ENCODE measurements at regions not wholly inside any gene's neighbourhood (a gene's known extent, or its start where the extent isn't known, plus 50 kb on each side); places are given as distances from the start of the nearest gene placed in this dataset.

DNA sequence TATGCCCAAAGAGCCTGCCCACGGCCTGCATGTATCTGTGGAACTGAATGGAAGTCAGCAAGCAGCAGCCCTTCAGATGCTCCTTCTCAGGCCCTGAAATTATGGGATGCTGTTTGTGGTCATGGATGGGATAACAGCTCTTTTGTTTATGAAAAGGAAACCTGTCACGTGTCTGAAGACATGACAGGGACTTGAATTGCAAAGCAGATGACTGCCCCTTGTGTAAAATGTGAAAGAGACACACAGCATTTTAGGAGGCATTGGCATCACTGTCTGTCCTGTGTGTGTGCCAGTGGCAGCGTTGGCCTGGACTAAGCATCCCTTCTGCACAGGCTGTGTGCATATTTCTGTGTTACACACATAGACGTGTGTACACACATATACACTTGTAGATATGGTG lies 192.1 kb downstream of the VRK1 start:
- Histone ChIP-seq H3K27ac (ENCODE audit: low read depth, low read length) (no peak overlapping the region), H3K27me3 (ENCODE audit: control insufficient read depth, insufficient read depth, low read length) (no peaks in the 10 kb centered on the region), H3K4me3 (ENCODE audit: low read depth, low read length) (no peak overlapping the region), H3K9me3 (ENCODE audit: control insufficient read depth, insufficient read depth, low read length) (peaks cover 17% of the 10 kb centered on the region; the same call in 1 of the 2 replicates)
- TF ChIP-seq, protein P1, sequence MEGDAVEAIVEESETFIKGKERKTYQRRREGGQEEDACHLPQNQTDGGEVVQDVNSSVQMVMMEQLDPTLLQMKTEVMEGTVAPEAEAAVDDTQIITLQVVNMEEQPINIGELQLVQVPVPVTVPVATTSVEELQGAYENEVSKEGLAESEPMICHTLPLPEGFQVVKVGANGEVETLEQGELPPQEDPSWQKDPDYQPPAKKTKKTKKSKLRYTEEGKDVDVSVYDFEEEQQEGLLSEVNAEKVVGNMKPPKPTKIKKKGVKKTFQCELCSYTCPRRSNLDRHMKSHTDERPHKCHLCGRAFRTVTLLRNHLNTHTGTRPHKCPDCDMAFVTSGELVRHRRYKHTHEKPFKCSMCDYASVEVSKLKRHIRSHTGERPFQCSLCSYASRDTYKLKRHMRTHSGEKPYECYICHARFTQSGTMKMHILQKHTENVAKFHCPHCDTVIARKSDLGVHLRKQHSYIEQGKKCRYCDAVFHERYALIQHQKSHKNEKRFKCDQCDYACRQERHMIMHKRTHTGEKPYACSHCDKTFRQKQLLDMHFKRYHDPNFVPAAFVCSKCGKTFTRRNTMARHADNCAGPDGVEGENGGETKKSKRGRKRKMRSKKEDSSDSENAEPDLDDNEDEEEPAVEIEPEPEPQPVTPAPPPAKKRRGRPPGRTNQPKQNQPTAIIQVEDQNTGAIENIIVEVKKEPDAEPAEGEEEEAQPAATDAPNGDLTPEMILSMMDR (IDR thresholded peaks at IDR 0.05; ENCODE audit: low read depth, low read length), result no peak
- POLR2A ChIA-PET, result no interaction called here
- CTCF ChIA-PET, result no interaction called here
- DNase-seq (ENCODE audit: low read depth, low spot score), result no peak

DNA sequence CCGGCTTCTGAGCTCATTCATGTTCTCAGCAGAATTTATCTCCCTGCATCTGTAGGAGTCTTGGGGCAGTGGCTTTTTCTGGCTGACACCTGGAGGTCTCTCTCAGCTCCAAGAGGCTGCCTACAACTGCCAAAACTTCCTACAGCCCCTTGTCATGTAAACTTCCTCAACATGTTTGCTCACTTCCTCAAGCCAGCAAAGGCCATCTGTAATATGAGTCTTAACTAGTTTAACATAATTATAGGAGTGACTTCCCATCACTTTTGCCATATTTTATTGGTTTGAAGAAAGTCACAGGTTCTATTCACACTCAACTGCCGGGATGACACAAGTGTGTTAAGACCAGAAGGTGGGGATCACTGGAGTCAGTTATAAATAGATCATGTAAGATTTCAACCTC lies 194.0 kb downstream of the VRK1 start:
- TF ChIP-seq, protein P1 (IDR thresholded peaks at IDR 0.05; ENCODE audit: low read depth, low read length), result no peak
- H3K9me3 ChIP-seq (ENCODE audit: control insufficient read depth, insufficient read depth, low read length), result peaks cover 21% of the 10 kb centered on the region
- DNase-seq (ENCODE audit: low read depth, low spot score), result no peak
- no peaks in the 10 kb centered on the region for H3K27me3 ChIP-seq (ENCODE audit: control insufficient read depth, insufficient read depth, low read length)
- POLR2A ChIA-PET, result no interaction called here
- CTCF ChIA-PET, result no interaction called here
- H3K4me3 ChIP-seq (ENCODE audit: low read depth, low read length), result no peak overlapping the region
- H3K27ac ChIP-seq (ENCODE audit: low read depth, low read length), result no peak overlapping the region

DNA sequence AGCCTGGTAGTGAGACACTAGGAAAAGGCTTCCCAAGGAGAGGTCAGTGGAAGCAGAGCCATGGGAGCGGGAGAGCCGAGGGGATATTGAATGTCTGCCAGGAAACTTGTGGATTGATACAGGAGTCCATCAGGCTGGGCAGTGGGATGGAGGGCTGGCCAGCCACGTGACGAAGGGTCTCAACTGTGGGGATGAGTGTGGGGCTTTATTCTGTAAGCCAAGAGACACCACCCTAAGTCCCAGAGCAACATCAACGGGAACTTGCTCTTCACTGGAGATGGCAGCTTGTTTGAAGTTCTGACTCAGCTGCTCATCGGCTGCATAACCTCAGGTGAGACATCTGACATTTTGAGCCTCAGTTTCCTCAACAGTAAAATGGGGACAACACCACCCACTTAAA lies 197.8 kb downstream of the VRK1 start:
- TF ChIP-seq, protein P1 (IDR thresholded peaks at IDR 0.05; ENCODE audit: low read depth, low read length), result no peak
- POLR2A ChIA-PET, result no interaction called here
- H3K27me3 ChIP-seq (ENCODE audit: control insufficient read depth, insufficient read depth, low read length), result no peaks in the 10 kb centered on the region
- no peak overlapping the region for H3K27ac ChIP-seq (ENCODE audit: low read depth, low read length)
- no peak overlapping the region for H3K4me3 ChIP-seq (ENCODE audit: low read depth, low read length)
- CTCF ChIA-PET, result no interaction called here
- DNase-seq (ENCODE audit: low read depth, low spot score), result no peak
- H3K9me3 ChIP-seq (ENCODE audit: control insufficient read depth, insufficient read depth, low read length), result peaks cover 29% of the 10 kb centered on the region

DNA sequence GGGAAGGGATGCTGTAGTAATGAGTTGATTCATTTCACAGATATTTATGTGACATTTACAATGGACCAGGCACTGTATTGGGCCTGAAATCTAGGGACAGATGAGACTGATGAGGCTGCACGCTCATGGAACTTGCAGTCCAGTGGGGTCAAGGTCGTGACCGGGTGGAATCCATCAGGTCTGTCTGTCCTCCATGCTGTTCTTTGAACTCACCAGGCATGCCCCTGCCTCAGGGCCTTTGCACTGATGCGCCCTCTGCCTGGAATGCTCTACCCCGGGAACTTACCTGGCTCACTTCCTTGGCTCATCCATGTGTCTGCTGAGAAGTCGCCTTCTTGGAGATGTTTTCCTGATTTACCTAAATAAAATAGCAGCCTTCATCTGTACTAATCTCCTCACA lies 200.1 kb downstream of the VRK1 start:
- TF ChIP-seq, protein P1 (IDR thresholded peaks at IDR 0.05; ENCODE audit: low read depth, low read length), result no peak
- POLR2A ChIA-PET, result no interaction called here
- no peak for DNase-seq (ENCODE audit: low read depth, low spot score)

DNA sequence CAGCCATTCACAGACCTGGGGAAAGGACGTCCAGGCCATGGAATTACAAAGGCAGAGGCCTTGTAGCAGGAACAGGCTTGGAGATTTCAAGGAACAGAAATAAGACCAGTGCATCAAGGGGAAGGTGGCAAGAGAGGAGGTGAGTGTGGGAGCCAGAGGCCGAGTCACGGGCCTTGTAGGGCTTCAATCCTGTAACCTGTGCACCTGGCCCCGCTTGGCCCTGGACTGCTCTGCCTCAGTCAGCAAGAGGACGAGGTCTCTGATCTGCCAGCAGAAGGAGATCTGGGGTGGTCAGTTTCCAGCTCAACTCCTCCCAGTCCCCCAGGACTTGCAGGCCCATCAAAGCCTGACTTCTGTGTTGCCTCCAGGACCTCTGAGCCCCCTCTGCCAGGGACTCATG lies 200.8 kb downstream of the VRK1 start:
- TF ChIP-seq, protein P1 (IDR thresholded peaks at IDR 0.05; ENCODE audit: low read depth, low read length), result no peak
- Histone ChIP-seq H3K27ac (ENCODE audit: low read depth, low read length) (no peak overlapping the region), H3K4me3 (ENCODE audit: low read depth, low read length) (no peak overlapping the region), H3K27me3 (ENCODE audit: control insufficient read depth, insufficient read depth, low read length) (no peaks in the 10 kb centered on the region), H3K9me3 (ENCODE audit: control insufficient read depth, insufficient read depth, low read length) (peaks cover 38% of the 10 kb centered on the region)
- ChIA-PET CTCF (no interaction called here), POLR2A (no interaction called here)
- DNase-seq (ENCODE audit: low read depth, low spot score), result no peak

More for the DNA sequence above, 200.1 kb downstream of the VRK1 start:
- peaks cover 35% of the 10 kb centered on the region for H3K9me3 ChIP-seq (ENCODE audit: control insufficient read depth, insufficient read depth, low read length)
- no peak overlapping the region for H3K27ac ChIP-seq (ENCODE audit: low read depth, low read length)
- no peaks in the 10 kb centered on the region for H3K27me3 ChIP-seq (ENCODE audit: control insufficient read depth, insufficient read depth, low read length)
- H3K4me3 ChIP-seq (ENCODE audit: low read depth, low read length), result no peak overlapping the region
- CTCF ChIA-PET, result no interaction called here

All from AG04450 (cell line).